GM06990 (cell line): ENCODE measurements at regions not wholly inside any gene's neighbourhood (a gene's known extent, or its start where the extent isn't known, plus 50 kb on each side); places are given as distances from the start of the nearest gene placed in this dataset.

Source experiments
- DNase-seq: peaks from one replicate; pipeline ENCODE4 v3.0.0-alpha.2; 2011; ENCODE audit not compliant: insufficient read length; ENCODE audit errors: extremely low read depth
- H3K27me3 ChIP-seq: replicated peaks from 2 replicates; pipeline ENCODE4 v1.6.0; 2011; ENCODE audit warnings: low read length; ENCODE audit not compliant: control insufficient read depth, insufficient read depth
- H3K36me3 ChIP-seq: 2 replicates; pipeline ENCODE4 v1.5.1; 2011; ENCODE audit warnings: low read length; ENCODE audit not compliant: control insufficient read depth, insufficient read depth
- H3K4me3 ChIP-seq: replicated peaks from 2 replicates; pipeline ENCODE4 v1.5.1; 2011; ENCODE audit warnings: low read depth, mild to moderate bottlenecking, control low read depth, low read length
- TF ChIP-seq, protein P1 (sequence below): IDR thresholded peaks from 2 replicates; pipeline ENCODE4 v1.5.1; 2011; ENCODE audit warnings: low read length, control low read depth, mild to moderate bottlenecking, inconsistent platforms; ENCODE audit not compliant: insufficient read depth, poor library complexity, severe bottlenecking

DNA sequence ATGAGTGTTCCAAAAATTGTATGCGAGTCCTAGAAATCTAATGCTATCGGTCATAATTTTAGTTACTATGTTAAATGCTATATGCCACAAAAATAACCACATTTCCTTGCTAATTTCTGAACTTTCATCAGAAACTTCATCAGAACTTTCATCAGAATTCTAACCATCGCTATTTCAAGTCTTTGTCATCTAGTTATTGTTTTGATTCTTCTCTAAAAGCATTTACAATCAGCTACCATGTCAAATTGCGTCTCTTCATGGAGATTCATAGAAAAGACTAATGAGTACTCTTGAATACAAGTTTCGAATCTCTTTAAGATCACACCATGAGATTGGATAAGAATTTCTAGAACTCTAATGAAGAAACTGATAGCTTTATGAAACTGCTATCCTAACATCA, 52.7 kb upstream of the TM9SF2 start:
- no peak overlapping the region for H3K4me3 ChIP-seq
- no peaks in the 10 kb centered on the region for H3K36me3 ChIP-seq
- DNase-seq, result no peak
- H3K27me3 ChIP-seq, result no peaks in the 10 kb centered on the region
- TF ChIP-seq, protein P1, sequence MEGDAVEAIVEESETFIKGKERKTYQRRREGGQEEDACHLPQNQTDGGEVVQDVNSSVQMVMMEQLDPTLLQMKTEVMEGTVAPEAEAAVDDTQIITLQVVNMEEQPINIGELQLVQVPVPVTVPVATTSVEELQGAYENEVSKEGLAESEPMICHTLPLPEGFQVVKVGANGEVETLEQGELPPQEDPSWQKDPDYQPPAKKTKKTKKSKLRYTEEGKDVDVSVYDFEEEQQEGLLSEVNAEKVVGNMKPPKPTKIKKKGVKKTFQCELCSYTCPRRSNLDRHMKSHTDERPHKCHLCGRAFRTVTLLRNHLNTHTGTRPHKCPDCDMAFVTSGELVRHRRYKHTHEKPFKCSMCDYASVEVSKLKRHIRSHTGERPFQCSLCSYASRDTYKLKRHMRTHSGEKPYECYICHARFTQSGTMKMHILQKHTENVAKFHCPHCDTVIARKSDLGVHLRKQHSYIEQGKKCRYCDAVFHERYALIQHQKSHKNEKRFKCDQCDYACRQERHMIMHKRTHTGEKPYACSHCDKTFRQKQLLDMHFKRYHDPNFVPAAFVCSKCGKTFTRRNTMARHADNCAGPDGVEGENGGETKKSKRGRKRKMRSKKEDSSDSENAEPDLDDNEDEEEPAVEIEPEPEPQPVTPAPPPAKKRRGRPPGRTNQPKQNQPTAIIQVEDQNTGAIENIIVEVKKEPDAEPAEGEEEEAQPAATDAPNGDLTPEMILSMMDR, result no peak

DNA sequence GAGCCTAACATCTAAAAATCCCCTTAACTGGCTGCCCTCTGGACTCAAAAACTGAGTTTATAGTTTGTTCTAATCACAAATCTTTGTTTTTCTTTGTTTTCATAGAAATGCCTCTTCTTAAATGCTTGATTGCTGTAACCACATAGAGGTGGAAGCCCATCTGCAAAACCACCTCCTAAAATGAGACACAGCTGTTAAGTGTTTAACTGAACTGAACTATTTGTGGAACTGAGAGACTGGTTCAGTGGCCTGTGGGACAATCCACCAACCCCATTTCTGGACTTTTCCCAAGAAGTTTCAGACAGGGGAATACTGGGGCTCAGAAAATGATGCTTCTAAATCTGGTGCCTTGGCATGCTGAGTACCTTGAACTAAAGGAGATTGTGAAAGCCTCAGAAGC, 50.9 kb upstream of the TM9SF2 start:
- Histone ChIP-seq H3K4me3 (no peak overlapping the region), H3K27me3 (no peaks in the 10 kb centered on the region), H3K36me3 (no peaks in the 10 kb centered on the region)
- TF ChIP-seq, protein P1, result no peak
- no peak for DNase-seq
